BE2C (cell line): ENCODE measurements at regions not wholly inside any gene's neighbourhood (a gene's known extent, or its start where the extent isn't known, plus 50 kb on each side); places are given as distances from the start of the nearest gene placed in this dataset.

ENCODE experiments used
- DNase-seq: peaks from one replicate; pipeline ENCODE4 v3.0.0-alpha.2; 2020
- H3K27me3 ChIP-seq: fragments of 250-450 bp; sonication (Bioruptor Pico); 2 replicates; pipeline ENCODE4 v1.5.1; 2020; ENCODE audit warnings: mild to moderate bottlenecking
- H3K36me3 ChIP-seq: fragments of 250-450 bp; sonication (Bioruptor Pico); 2 replicates; pipeline ENCODE4 v1.5.1; 2020; ENCODE audit warnings: mild to moderate bottlenecking
- H3K4me1 ChIP-seq: fragments of 250-450 bp; sonication (Bioruptor Pico); 2 replicates; pipeline ENCODE4 v1.5.1; 2020
- H3K4me3 ChIP-seq: 2 replicates; pipeline ENCODE4 v1.5.1; 2011; ENCODE audit warnings: low read depth, low read length
- H3K9me3 ChIP-seq: fragments of 250-450 bp; sonication (Bioruptor Pico); 2 replicates; pipeline ENCODE4 v1.5.1; 2020
- TF ChIP-seq, protein P1 (sequence below): IDR thresholded peaks from 2 replicates; pipeline ENCODE4 v1.5.1; 2012; ENCODE audit warnings: mild to moderate bottlenecking, low read depth, low read length

DNA sequence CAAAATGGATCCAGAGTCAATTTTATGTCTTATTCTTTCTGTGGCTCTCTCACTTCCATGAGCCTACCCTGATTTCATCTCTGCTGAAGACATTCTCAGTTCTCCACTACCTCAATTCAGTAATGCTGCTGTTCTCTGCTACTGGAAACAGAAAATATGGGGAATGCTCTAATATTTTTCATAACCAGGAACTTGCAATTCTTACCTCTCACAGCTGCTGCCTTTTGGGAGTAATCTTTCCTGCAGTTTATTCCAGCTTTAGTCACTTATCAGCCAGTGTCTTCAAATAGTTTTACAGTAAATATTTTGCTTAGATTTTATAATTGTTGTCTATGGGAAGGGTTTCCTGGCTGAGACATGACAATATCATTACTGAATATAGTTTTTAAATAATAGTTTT is 145.1 kb upstream of the UFM1 start:
- no peaks in the 10 kb centered on the region for H3K27me3 ChIP-seq
- DNase-seq = no peak
- no peaks in the 10 kb centered on the region for H3K9me3 ChIP-seq
- H3K36me3 ChIP-seq = no peaks in the 10 kb centered on the region
- TF ChIP-seq, protein P1, sequence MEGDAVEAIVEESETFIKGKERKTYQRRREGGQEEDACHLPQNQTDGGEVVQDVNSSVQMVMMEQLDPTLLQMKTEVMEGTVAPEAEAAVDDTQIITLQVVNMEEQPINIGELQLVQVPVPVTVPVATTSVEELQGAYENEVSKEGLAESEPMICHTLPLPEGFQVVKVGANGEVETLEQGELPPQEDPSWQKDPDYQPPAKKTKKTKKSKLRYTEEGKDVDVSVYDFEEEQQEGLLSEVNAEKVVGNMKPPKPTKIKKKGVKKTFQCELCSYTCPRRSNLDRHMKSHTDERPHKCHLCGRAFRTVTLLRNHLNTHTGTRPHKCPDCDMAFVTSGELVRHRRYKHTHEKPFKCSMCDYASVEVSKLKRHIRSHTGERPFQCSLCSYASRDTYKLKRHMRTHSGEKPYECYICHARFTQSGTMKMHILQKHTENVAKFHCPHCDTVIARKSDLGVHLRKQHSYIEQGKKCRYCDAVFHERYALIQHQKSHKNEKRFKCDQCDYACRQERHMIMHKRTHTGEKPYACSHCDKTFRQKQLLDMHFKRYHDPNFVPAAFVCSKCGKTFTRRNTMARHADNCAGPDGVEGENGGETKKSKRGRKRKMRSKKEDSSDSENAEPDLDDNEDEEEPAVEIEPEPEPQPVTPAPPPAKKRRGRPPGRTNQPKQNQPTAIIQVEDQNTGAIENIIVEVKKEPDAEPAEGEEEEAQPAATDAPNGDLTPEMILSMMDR = no peak
- no peaks in the 10 kb centered on the region for H3K4me1 ChIP-seq
- no peak overlapping the region for H3K4me3 ChIP-seq

DNA sequence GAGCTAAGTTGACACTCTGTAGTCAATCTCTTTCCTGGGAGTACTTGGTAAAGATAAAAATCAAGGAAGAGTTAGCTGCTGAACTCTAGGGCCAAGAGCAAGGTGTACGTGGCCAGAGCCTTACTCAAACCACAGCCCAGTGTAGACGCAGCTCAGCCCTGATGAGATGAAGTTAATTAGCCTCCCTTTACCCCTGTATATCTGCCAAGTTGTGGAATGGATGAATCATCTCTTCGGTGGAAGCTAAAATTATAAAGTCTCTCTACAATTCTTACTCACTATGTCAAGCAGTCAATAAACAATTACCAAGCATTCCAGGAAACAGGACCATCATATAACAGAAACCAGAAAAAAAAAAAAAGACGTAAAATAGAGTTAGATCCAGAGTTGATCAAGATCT is 146.9 kb upstream of the UFM1 start:
- no peaks in the 10 kb centered on the region for H3K36me3 ChIP-seq
- H3K4me1 ChIP-seq = no peaks in the 10 kb centered on the region
- DNase-seq = no peak
- TF ChIP-seq, protein P1 = no peak
- no peak overlapping the region for H3K4me3 ChIP-seq
- no peaks in the 10 kb centered on the region for H3K27me3 ChIP-seq
- no peaks in the 10 kb centered on the region for H3K9me3 ChIP-seq

DNA sequence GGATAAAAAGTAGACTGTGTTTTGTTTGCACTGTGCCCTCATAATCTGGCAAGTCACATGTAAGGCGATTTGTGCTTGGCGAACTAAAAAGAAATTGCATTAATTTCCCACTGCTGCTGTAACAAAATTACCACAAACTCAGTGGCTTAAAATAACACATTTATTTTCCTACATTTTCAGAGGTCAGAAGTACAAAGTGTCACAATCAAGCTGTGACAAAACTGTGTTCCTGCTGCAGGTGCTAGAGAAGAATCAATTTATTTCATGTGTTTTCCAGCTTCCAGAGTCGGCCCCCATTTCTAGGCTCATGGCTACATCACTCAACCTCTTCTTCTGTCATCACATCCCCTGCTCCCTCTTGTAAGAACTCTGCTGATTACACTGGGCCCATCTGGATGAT is 158.6 kb upstream of the UFM1 start:
- DNase-seq = no peak

DNA sequence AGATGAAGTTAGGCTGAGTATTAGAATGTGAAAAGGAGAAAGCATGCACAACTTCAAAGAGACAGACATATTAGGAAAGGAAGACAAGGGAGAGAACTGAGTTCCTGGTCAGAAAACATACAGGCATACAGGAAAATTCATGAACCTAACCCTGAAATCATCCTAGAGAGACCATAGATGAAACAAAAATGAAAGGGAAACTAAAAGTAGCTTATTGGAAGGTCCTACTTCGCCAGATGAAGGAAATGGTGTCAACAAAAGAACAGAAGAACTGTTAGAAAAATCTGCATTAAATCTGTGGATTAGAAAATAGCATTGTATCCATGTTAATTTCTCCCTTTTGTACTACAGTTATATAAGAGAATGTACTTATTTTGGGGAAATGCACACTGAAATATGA is 169.0 kb upstream of the UFM1 start:
- no peak overlapping the region for H3K4me3 ChIP-seq
- H3K4me1 ChIP-seq = no peaks in the 10 kb centered on the region
- no peaks in the 10 kb centered on the region for H3K9me3 ChIP-seq
- no peaks in the 10 kb centered on the region for H3K36me3 ChIP-seq
- TF ChIP-seq, protein P1 = no peak
- H3K27me3 ChIP-seq = no peaks in the 10 kb centered on the region
- DNase-seq = no peak

More for the DNA sequence above, 158.6 kb upstream of the UFM1 start:
- TF ChIP-seq, protein P1 = no peak
- Histone ChIP-seq H3K9me3 (no peaks in the 10 kb centered on the region), H3K4me3 (no peak overlapping the region), H3K27me3 (no peaks in the 10 kb centered on the region), H3K36me3 (no peaks in the 10 kb centered on the region), H3K4me1 (no peaks in the 10 kb centered on the region)

DNA sequence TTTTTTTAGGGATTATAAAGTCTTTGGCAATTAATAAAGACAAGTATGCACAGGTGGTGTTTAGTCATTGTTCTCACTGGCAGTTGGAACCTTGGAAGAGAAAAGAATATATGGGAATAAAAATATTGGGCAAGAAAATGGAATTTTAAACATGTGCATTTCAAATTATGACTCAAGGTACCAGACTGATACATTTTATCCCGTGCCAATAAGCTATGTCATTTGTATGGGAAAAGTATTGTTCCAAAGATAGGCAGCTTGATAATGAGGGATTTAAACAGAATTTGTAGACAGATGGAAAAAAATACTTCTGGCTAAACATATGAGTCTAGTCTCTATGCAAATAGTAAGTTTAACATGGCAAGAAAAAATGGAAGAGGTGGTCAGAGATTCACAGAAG is 169.5 kb upstream of the UFM1 start:
- DNase-seq = no peak
- no peaks in the 10 kb centered on the region for H3K9me3 ChIP-seq
- H3K4me3 ChIP-seq = no peak overlapping the region
- TF ChIP-seq, protein P1 = no peak
- H3K36me3 ChIP-seq = no peaks in the 10 kb centered on the region
- H3K4me1 ChIP-seq = no peaks in the 10 kb centered on the region
- no peaks in the 10 kb centered on the region for H3K27me3 ChIP-seq

DNA sequence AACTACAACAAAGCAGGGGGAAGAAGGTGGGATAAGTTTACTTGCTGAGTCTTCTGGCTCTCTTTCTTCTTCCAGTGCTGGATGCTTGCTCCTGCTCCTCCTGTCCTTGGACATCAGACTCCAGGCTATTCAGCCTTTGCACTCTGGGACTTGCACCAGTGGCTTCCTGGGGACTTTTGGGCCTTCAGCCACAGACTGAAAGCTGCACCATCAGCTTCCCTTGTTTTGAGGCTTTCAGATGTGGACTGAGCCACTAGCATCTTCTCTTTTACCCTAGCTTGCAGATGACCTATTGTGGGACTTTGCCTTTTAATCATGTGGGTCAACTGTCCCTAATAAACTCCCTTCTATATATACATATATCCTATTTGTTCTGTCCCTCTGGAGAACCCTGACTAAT is 173.0 kb upstream of the UFM1 start:
- Histone ChIP-seq H3K4me3 (no peak overlapping the region), H3K27me3 (no peaks in the 10 kb centered on the region), H3K9me3 (no peaks in the 10 kb centered on the region), H3K4me1 (no peaks in the 10 kb centered on the region), H3K36me3 (no peaks in the 10 kb centered on the region)
- TF ChIP-seq, protein P1 = no peak
- no peak for DNase-seq
